IMR-90 (cell line): ENCODE measurements at regions not wholly inside any gene's neighbourhood (a gene's known extent, or its start where the extent isn't known, plus 50 kb on each side); places are given as distances from the start of the nearest gene placed in this dataset.

Experiments used
- MAFK ChIP-seq: IDR thresholded peaks from 2 replicates; pipeline ENCODE4 v1.6.1; 2012; ENCODE audit warnings: low read depth, low read length, improper control_type of control experiment
- MAZ ChIP-seq: IDR thresholded peaks from 2 replicates; pipeline ENCODE4 v1.6.1; 2012; ENCODE audit warnings: low read depth, mild to moderate bottlenecking, low read length, improper control_type of control experiment, moderate library complexity, borderline replicate concordance
- NFE2L2 ChIP-seq: fragments of 150-350 bp; IDR thresholded peaks from 2 replicates; pipeline ENCODE4 v1.6.1; 2016; ENCODE audit warnings: low read depth, mild to moderate bottlenecking, low read length
- POLR2A ChIP-seq: IDR thresholded peaks from 2 replicates; pipeline ENCODE4 v1.6.1; 2012; ENCODE audit warnings: mild to moderate bottlenecking, low read depth, low read length
- RAD21 ChIP-seq: IDR thresholded peaks from 2 replicates; pipeline ENCODE4 v1.6.1; 2012; ENCODE audit warnings: low read length, improper control_type of control experiment
- RCOR1 ChIP-seq: IDR thresholded peaks from 2 replicates; pipeline ENCODE4 v1.6.1; 2012; ENCODE audit warnings: mild to moderate bottlenecking, low read length, improper control_type of control experiment; ENCODE audit not compliant: insufficient replicate concordance
- SMC3 ChIP-seq: fragments of 150-350 bp; IDR thresholded peaks from 2 replicates; pipeline ENCODE4 v1.6.1; 2016; ENCODE audit warnings: low read depth, mild to moderate bottlenecking, antibody characterized with exemption, low read length, moderate library complexity
- TF ChIP-seq, protein P1 (sequence below): conservative IDR thresholded peaks from 2 replicates; pipeline ENCODE4 v1.5.1; 2012; ENCODE audit warnings: mild to moderate bottlenecking, low read depth, low read length, improper control_type of control experiment
- TF ChIP-seq, protein P2 (sequence below): fragments of 150-350 bp; IDR thresholded peaks from 2 replicates; pipeline ENCODE4 v1.6.1; 2016; ENCODE audit warnings: low read depth, mild to moderate bottlenecking, low read length, moderate library complexity, borderline replicate concordance

DNA sequence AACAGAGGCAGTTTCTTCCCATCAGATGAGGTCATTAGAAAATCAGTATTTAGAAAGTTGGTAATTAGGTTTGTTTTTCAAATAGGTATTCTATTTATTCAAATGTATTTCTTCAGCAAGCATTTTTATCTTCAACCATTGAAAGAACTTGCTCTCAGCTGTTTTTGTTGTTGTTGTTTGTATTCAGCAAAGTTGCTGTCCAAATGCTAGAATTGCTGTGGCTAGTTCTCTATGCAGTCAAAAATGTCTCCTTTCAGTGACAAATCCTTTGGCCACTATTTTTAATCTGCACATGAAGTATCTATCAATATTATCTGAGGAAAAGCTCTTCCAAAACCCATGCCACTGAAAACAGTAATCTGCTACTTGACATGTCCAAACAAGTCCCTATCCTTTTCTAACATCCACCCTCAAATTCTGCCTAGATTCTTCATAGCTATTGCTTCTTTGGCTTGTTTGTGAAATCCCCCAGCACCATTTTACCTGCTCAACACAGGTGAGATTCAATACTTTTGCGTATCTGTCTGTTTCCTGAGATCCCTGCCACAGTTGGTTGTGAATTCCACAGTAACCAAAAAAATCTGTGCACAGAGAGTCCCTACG lies 1005.4 kb downstream of the GRIK2 start:
- TF ChIP-seq, protein P1, sequence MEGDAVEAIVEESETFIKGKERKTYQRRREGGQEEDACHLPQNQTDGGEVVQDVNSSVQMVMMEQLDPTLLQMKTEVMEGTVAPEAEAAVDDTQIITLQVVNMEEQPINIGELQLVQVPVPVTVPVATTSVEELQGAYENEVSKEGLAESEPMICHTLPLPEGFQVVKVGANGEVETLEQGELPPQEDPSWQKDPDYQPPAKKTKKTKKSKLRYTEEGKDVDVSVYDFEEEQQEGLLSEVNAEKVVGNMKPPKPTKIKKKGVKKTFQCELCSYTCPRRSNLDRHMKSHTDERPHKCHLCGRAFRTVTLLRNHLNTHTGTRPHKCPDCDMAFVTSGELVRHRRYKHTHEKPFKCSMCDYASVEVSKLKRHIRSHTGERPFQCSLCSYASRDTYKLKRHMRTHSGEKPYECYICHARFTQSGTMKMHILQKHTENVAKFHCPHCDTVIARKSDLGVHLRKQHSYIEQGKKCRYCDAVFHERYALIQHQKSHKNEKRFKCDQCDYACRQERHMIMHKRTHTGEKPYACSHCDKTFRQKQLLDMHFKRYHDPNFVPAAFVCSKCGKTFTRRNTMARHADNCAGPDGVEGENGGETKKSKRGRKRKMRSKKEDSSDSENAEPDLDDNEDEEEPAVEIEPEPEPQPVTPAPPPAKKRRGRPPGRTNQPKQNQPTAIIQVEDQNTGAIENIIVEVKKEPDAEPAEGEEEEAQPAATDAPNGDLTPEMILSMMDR = no peak
- no peak for TF ChIP-seq SMC3
- no peak for TF ChIP-seq RCOR1
- no peak for TF ChIP-seq POLR2A
- TF ChIP-seq, protein P2, sequence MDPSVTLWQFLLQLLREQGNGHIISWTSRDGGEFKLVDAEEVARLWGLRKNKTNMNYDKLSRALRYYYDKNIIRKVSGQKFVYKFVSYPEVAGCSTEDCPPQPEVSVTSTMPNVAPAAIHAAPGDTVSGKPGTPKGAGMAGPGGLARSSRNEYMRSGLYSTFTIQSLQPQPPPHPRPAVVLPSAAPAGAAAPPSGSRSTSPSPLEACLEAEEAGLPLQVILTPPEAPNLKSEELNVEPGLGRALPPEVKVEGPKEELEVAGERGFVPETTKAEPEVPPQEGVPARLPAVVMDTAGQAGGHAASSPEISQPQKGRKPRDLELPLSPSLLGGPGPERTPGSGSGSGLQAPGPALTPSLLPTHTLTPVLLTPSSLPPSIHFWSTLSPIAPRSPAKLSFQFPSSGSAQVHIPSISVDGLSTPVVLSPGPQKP = no peak
- no peak for TF ChIP-seq RAD21
- no peak for TF ChIP-seq NFE2L2
- TF ChIP-seq MAFK = no peak
- no peak for TF ChIP-seq MAZ
